T-helper 1 cell treated with Interleukin-12 subunit alpha and Interleukin-12 subunit beta and Interleukin-4 antibody, amounts not matched to agents 30 ng/mL and 1 ng/mL, for 36 hours (primary cell): ENCODE measurements at regions not wholly inside any gene's neighbourhood (a gene's known extent, or its start where the extent isn't known, plus 50 kb on each side); places are given as distances from the start of the nearest gene placed in this dataset.

Source experiments
- intact Hi-C: fragments of 100-400 bp; cut with micrococcal nuclease; formaldehyde crosslinking; loops from one replicate; pipeline ENCODE4 v1.15.1; 2024

DNA sequence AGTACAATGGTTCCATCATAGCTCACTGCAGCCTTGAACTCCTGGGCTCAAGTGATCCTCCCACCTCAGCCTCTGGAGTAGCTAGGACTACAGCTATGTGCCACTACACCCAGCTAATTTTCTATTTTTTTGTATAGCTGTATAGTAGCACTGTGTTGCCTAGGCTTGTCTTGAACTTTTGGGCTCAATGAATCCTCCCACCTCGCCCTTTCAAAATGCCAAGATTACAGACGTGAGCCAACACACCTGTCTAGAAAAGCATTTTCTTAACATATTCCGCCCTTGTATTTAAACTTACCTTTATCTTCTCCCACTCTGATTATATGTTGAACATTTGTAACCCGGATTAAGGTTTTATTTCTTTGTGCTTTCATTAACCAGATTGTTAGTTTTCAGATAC is 750.7 kb upstream of the GCFC2 start:
- intact Hi-C loops, result no loop called here

DNA sequence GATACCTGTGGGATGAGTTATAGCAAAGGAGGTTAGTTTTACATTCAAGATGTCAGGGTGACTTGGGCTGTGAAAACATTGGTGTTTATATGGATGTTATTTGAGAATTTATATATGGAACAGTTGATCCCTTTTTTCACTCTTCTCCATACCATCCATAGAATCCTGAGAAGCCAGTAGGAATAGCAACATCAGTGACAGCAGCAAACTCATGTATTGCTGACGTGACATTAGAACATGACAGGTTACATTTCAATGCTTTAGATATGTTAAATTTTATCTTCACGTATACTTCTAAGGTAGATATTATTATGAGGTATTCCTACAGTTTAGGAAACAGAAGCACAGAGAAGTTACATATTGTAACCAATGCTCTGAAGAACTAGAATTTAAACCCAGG is 745.2 kb upstream of the GCFC2 start:
- intact Hi-C loops, result no loop called here

DNA sequence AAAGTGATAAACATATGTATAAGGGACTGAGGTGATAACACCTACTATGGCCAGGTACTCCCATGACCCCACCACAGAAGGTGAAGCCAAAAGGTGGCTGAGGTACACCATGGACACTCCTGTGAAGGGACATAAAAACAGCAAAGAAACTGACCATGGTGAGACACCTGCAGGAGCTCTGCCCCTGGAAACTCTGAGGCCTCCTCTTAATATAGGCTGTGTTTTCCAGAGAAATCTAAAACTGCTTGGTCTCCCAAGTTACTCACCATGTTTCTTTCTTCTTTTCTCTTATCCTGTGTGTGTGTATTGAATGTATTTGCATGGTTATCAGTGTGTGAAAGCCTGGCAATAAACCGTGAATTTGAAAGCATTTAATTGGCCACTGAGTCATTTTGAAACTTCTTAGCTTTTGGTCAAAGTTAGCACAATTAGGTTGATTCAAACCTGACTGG is 739.3 kb upstream of the GCFC2 start:
- intact Hi-C loops, result no loop called here

DNA sequence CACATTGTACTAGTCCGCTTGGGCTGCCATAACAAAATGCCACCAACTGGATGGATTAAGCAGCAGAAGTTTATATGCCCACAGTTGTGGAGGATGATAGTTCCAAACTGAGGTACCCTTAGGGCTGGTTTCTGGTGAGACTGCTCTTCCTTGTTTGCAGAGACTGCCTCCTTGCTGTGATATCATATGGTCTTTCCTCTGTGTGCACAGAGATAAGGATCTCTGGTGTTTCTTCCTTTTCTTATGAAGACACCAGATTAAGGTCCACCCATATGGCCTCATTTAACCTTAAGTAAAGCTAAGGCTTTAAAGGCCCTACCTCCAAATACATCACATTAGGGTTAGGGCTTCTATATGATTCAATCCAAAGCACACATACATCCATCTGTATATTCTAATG is 738.2 kb upstream of the GCFC2 start:
- intact Hi-C loops, result no loop called here

DNA sequence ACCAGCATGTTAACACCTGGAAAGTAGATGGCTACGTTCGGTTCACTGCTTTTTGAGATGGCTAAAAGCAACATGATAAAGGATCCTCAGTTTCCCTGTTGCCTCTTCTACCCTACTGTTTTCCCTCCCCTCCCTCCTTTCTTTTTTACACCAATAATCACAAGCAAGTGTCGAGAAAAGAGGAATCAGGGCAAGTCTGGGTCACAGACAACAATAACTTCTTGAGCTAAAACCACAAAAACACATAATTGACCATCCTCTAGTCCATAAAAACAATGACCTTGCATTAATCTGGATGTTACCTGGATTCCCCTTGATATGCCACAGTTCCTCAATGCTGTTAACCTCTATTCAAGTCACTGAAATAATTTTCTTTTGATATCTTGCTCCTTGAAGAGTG is 736.6 kb upstream of the GCFC2 start:
- intact Hi-C loops, result no loop called here

DNA sequence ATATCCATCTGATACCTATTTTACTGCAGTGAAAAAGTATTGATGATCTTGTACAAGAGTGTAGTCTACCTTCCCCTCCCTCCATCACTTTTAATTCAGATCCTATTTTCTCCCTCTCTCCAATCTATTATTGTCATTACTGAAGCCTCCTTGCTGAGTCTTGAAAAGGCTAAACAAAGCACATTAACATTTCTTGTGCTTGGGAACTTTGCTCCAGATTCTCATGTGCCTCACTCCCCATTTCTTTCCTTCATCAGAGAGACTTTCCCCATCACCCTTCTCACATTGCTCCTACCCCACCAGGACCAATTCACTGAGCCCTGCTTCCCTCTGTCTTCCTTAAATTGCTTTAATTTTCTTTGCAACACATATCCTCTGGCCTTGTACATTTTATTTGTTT is 736.2 kb upstream of the GCFC2 start:
- intact Hi-C loops, result no loop called here

DNA sequence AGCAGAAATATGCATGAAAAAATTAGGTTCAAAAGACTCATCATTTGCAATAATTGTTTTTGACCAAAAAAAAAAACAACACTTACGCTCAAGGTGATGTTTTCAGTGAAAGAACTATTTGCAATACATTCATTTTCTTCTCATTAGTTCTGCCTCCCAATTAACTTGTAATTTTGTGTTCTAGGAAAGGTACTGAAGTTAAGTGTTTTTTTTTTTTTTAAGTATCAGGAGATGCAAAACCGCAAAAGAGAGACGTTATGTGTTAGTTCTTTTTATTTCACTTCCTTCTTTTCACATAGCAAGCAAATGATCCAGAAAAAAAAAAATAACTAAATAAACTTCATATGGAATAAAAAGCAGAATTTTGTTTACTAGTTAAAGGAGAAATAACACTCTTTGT is 735.2 kb upstream of the GCFC2 start:
- intact Hi-C loops, result no loop called here

DNA sequence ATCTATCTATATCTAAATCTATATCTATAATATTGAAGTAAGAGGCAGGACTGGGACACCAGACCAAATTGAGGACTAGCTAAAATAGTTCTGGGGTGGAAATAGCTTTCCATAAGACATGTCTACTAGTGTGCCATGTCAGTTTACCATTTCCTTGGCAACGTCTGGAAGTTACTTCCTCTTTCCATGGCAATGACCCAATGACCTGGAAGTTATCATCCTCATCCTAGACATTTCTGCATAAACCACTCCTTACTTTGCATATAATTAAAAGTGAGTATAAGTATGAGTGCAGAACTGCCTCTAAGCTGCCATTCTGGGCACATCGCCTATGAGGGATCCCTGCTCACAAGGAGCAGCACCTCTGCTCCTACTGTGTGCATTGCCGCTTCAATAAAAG is 734.0 kb upstream of the GCFC2 start:
- intact Hi-C loops, result no loop called here

DNA sequence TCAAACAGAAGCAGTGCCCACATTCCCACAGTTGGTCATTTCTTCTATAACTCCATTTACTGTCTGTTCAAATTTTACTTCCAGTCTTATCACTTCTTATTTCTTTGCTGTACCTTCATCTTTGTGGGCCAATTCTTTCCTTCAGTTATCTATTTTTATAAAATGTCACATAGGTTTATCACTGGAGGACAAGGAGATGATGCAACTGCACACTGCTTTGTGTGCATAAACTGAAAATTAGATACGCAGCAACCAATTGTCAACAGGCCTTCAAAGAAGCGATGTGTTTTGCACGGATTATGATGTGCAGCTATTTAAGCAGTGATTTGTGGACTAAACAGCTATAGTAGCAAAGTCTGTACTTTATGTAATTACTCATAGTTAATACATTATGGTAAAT is 726.8 kb upstream of the GCFC2 start:
- intact Hi-C loops, result no loop called here

DNA sequence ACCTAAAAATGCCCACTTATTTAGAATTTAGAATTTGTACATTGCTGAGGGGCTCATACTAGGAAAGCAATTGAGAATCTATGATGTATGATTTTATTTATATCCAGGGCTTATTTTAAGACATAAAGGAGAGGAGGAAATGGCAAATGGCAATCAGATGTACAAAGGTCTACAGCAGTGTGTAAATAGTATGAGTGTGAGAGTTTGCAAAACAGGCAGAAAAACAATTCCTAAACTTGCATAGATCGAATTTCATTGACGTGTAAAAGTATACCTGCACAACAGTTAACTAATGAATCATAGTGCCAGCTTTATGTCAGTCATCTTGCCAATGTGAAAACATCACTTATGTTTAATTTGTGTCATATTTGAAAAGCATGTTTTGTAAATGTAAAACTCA is 718.7 kb upstream of the GCFC2 start:
- intact Hi-C loops, result no loop called here

DNA sequence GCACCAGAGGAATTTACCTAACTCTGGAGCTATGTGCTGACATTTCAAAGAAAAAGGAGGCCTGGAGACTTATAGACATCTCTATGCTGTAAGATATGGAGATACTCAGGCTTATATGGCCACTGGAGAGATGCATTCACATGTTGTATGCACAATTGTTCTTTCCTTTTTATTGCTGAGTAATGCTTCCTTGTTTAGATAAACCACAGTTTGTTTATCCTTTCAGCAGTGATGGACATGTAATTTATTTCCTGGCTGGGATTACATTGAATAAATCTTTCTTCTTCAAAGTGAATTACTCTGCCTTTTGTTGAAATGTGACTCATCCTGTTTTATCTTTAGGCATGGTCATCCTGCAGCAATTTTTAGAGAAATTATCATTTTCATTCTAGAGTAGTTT is 716.7 kb upstream of the GCFC2 start:
- intact Hi-C loops, result no loop called here

DNA sequence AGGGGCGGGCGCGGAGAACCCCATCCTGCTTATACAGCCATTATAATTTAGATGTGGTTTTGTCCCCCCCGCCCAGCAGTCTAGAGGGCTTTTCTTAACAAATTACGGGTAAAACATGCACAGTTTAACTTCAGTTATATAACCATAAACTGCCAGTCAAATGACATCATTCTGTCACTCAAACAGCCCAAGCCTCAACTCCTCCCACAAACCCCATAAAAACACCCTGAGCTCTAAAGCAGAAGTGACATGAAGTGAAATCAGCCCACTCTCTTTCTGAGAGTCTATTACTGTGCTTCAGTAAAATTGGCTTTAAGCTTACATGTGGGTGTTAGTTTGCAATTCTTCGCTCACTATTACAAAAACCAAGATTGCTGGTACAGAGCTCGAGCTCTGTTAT is 705.1 kb upstream of the GCFC2 start:
- intact Hi-C loops, result no loop called here

DNA sequence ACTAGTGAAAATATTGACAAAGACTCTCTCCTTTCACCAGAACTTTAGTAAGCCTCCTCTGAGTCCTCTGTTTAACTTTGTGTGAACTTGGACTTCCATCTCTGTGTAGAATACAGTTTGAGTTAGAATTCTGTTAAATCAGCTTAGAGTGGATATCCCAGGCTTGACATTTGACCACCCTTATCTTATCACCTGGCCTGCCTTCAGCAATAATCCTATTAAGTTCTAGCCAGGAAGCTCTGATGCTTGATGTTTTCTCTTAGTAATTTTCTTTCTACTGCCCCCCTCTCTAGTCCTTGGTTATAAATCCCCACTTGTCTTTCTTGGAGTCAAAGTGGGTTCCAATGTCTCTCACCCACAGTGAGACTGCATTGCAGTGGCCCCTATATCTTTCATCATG is 702.7 kb upstream of the GCFC2 start:
- intact Hi-C loops, result no loop called here

DNA sequence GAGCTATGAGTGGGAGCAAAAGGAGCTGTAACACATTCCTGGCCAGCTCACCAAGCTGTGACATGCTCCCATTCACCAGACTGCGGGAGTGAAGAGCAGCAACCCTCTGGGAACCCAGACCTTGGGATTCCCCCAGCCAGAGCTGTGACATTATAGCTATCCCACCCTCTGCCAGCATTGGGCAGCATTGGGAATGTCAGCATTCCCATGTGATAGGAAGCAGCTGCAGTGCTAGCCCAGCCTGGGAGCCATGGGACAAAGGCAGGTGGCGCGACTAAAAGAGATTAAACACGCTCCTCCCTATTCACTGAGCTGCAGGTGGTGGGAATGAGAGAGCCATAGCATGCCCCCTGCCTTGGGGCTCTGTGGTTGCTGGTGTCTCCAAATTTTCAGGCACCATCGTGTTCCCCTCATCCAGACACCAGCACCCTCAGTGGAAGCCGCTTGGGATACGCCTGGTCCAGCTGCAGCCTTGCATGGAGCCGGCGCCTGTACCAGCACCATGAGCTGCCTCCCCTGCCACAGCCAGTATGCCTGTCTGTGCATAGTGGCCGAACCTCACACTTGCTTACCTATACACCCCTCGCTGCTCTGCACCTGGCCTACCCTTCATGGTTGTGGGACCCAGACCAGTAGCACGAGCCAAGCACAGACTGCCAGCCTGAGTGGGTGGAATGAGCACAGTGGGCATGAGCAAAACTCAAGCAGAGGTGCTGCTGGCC is 695.6 kb upstream of the GCFC2 start:
- intact Hi-C loops, result no loop called here

DNA sequence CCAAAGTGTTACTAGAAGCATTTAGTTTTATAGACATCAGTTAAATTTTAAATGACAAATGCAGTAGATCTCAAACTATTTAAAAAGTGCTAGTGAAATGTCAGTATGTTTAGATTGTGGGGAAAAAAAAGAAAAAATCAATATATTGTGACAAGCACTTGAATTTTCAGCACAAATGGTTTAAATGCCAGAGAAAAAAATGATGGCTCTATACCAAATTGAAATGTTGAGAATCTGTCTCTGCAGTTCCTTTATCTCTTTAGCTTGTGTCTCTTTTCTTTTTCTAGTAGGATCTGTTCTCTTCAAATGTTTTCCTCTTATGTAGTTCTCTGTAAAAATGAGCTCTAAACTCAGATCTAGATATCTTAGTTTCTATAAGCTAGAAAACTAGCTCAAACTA is 682.6 kb upstream of the GCFC2 start:
- intact Hi-C loops, result no loop called here

DNA sequence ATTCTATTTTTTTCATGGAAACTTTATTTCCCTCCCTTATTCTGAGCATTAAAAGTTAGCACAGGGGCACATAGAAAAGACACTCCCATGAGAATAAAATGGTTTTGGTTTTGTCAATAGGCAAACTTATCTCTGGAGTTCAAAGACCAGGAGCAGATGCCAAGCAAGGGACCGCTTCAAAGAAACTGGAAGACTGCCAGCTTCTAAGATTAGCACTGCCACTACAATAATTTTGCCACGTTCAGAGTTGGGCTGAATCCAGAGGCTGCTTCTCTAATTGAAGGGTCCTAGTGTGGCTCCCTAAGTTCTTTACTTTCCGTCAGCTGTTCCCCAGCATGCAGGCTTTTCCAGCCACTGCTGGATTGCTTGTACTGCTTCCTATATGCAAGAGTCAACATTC is 681.0 kb upstream of the GCFC2 start:
- intact Hi-C loops, result no loop called here

DNA sequence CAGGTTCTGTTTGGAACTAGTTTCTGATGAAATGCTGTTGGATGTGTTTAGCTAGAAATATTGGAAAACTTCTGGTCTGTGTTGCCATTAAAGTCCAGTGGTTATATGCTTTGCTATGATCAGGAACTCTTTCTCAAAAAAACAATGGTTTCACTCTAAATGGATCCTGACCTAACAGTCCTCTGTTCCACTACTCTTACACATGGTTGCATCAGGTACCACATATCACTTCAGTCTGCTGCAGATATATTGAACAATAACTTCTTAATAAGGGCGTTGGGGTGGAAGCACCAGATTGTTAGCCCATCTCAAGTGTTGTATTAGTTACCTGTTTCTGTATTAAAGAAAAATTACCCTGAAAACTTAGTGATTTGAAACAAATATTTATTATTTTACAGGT is 676.6 kb upstream of the GCFC2 start:
- intact Hi-C loops, result no loop called here

DNA sequence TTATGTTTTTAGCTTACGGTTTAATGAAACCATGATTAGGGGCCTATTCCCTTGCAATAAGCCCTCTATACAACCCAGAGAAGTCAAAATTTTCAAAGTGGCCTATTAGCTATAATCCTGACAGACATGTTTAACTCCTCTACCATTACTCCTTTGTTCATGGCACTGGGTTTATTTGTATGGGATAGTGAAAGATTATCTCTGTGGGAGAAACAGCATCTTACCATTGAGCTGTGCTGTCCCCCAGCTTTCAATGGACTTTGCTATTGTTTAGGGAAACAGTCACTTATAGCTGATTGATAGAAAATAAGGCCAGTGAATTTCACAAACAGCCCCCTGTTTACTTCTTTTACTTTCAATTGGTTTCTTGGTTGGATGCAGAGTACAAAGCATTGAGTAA is 675.2 kb upstream of the GCFC2 start:
- intact Hi-C loops, result no loop called here

DNA sequence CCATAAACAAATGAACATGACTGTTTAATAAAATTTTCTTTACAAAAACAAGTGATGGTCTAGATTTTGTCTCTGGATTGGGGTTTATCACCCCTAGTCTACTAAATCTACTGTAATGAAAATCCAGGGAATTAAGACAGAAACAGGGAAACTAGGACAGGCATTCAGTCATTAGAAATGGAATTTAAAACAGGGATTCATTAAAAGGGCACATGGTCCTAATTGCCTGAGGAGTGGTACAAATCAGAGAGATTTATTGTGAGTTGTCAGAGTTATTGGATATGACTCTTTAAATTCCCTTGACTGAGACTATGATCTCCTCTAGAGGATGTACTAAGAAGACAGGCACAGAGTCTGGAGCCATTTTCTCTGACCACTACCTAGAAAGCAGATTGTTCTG is 670.9 kb upstream of the GCFC2 start:
- intact Hi-C loops, result no loop called here

DNA sequence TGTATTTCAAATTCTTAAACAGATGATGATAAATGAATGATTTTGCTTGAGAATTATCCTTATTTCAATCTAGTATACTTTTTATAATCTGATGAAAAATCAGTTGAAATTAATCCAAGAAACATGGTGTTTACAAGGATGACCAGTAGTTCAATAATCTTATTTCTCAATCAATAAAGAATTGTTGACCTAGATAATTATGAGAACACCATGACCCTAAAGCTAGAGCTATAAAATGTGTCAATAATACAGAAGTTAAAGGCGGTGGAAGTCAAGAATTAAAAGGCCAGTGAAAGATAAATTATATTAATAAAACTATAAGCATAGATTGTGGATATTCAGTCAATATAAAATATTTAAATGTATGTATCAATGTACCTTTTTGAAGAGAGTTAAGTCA is 667.4 kb upstream of the GCFC2 start:
- intact Hi-C loops, result no loop called here

DNA sequence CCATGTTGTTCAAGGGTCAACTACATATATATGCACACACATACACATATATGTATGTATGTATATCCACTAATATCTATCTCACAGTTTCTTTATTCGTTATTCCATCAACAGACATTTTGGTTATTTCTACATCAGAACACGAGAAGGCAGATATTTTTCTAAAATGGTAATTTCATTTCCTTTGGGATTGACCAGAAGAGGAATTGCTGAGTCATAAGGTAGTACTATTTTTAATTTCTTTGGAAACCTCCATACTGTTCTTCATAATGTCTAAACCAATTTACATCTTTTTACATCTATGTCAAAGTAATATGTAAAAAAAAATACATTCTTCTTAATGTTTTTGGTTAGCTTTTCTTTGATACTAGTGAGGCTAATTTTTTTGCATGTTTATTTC is 630.7 kb upstream of the GCFC2 start:
- intact Hi-C loops, result no loop called here

DNA sequence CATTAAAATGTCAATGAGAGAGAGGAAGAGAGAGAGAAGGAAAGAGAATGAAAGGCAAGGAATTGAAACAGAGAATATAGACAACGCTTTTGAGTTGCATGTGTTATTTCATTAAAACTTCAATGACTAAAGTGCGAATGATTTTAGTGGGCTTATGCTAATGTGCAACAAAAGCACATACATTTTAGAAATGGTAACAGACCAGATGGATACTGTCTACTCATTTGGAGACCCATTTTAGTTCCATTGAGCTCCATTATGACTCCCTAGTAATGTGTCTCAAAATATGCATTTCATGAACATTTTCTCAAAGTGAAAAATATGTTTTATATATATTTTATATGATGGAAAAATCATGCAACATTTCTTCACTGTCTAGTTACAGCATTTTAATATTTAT is 622.2 kb upstream of the GCFC2 start:
- intact Hi-C loops, result no loop called here

DNA sequence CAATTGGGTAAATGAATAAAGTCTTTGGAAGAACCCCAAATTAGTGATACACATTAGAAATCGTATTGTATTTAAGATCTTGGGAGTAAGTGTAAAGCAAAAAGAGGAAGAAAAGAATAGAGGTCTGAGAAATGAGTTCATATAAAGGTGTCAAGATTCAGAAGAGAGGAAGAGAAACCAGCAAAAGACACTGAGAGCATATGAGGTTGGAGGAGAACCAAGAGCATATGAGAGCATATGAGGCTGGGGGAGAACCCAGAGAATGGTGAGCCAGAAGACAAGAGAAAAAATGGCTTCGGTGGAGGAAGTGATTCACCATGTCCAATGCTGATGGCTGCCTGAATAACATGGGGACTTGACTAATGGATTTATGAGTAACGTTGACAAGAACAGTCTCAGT is 620.1 kb upstream of the GCFC2 start:
- intact Hi-C loops, result no loop called here

DNA sequence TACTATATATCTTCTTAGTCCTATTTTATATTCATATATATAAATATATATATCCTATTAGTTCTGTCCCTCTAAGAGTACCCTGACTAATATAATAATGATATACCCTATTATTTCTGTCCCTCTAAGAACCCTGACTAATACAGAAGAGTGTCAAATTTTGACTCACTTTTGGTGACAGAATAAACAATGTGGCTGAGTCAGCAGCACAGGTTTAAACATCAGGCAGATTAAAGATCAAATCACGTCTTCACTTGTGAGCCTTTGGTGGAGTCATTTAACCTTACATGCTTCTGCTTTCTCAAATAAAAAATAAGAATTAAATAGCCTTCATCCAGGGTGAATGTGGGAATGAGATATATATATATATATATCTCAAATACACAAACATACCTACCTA is 615.9 kb upstream of the GCFC2 start:
- intact Hi-C loops, result no loop called here
